Heart left ventricle (tissue), 13 donors: ENCODE measurements at regions not wholly inside any gene's neighbourhood (a gene's known extent, or its start where the extent isn't known, plus 50 kb on each side); places are given as distances from the start of the nearest gene placed in this dataset.

ENCODE experiments used
- POLR2A ChIP-seq, 2 donors: fragments of 450-650 bp; IDR thresholded peaks; one replicate each; pipeline ENCODE4 v1.6.1; 2017; ENCODE audit warnings: antibody characterized with exemption in 2 of 2, mild to moderate bottlenecking in 2 of 2, moderate library complexity in 2 of 2
- TF ChIP-seq, protein P1 (sequence below), 12 donors: fragments of 200-600 bp; sonication (generic) in 4 of 12; IDR thresholded peaks; one replicate each; pipeline versions ENCODE4 v1.5.0 to v1.8.0; 2018 to 2022; ENCODE audit warnings: antibody characterized with exemption in 12 of 12, mild to moderate bottlenecking in 5 of 12
- donor health status: ischemic (EF 13 %, LVEDD 7.1; RV severe dilation, severe dysfunction).
- donor health status: DM: no; HTN: yes; CAD: no.
- donor health status: DM: no; HTN: no; CAD: no.
- donor health status: ischemic (EF 25% LVEDD 6.9; RV normal size, moderate dysfunction).
- donor health status: ischemic (EF 25% LVEDD 5.7; RV mildly dilated, moderate dysfunction).
- donor health status: ischemic (EF 35%, LVEDD 5.7; RV mildly dilated, moderate dysfunction).
- donor health status: nonischemic (EF 11% LVEDD 7.7; RV severe dilation, severe dysfunction).
- donor health status: DM: yes; HTN: yes; CAD: no.
- donor health status: PGD.
- donor health status: ischemic (EF 29% LVEDD 5.4; RV normal size, mild dysfunction).
- donor health status: nonischemic (EF 23%, LVEDD 6.1; RV moderate dilation, normal function).

DNA sequence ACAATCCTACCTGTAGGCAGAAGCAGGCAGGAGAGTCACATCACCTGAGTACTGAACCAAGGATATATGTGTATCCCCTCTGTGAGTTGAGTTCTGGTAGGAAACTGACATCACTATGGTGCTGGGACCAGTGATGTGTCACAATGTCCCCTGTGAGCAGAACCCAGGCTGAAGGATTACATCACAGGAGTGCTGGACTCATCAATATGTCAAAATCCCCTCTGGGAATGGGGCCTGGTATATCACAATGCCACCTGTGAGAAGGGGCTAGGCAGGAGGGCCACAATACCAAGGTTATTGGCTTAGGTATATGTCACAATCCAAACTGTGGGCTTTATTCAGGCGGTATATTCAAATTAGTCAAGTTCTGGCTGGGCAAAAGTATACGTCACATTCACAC, 2098.3 kb downstream of the TP53TG3F start:
- TF ChIP-seq, protein P1, sequence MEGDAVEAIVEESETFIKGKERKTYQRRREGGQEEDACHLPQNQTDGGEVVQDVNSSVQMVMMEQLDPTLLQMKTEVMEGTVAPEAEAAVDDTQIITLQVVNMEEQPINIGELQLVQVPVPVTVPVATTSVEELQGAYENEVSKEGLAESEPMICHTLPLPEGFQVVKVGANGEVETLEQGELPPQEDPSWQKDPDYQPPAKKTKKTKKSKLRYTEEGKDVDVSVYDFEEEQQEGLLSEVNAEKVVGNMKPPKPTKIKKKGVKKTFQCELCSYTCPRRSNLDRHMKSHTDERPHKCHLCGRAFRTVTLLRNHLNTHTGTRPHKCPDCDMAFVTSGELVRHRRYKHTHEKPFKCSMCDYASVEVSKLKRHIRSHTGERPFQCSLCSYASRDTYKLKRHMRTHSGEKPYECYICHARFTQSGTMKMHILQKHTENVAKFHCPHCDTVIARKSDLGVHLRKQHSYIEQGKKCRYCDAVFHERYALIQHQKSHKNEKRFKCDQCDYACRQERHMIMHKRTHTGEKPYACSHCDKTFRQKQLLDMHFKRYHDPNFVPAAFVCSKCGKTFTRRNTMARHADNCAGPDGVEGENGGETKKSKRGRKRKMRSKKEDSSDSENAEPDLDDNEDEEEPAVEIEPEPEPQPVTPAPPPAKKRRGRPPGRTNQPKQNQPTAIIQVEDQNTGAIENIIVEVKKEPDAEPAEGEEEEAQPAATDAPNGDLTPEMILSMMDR (IDR thresholded peaks at IDR 0.05), result no peak
- TF ChIP-seq POLR2A (IDR thresholded peaks at IDR 0.05), result no peak
